Endodermal cell (in vitro differentiated cells): ENCODE measurements at regions not wholly inside any gene's neighbourhood (a gene's known extent, or its start where the extent isn't known, plus 50 kb on each side); places are given as distances from the start of the nearest gene placed in this dataset.

Experiments
- DNase-seq: peaks from one replicate; pipeline ENCODE4 v3.0.0-alpha.2; 2017
- H3K27ac ChIP-seq: 2 replicates; pipeline ENCODE4 v1.5.1; 2013; ENCODE audit warnings: mild to moderate bottlenecking, low read depth, low read length, moderate library complexity
- H3K27me3 ChIP-seq: 2 replicates; pipeline ENCODE4 v1.6.1; 2013; ENCODE audit warnings: mild to moderate bottlenecking, low read length, moderate library complexity; ENCODE audit not compliant: insufficient read depth, control insufficient read depth, poor library complexity, severe bottlenecking
- H3K36me3 ChIP-seq: 2 replicates; pipeline ENCODE4 v1.7.0; 2013; ENCODE audit warnings: mild to moderate bottlenecking, low read length, moderate library complexity; ENCODE audit not compliant: control insufficient read depth, insufficient read depth
- H3K4me1 ChIP-seq: one replicate; pipeline ENCODE4 v1.7.0; 2013; ENCODE audit warnings: low read length; ENCODE audit not compliant: control insufficient read depth, insufficient read depth
- H3K4me3 ChIP-seq: 2 replicates; pipeline ENCODE4 v1.5.1; 2013; ENCODE audit warnings: mild to moderate bottlenecking, low read length, moderate library complexity
- H3K9ac ChIP-seq: 2 replicates; pipeline ENCODE4 v1.6.1; 2013; ENCODE audit warnings: mild to moderate bottlenecking, low read length, moderate library complexity; ENCODE audit not compliant: poor library complexity, severe bottlenecking; ENCODE audit errors: extremely low read depth
- H3K9me3 ChIP-seq: 2 replicates; pipeline ENCODE4 v1.6.1; 2013; ENCODE audit warnings: mild to moderate bottlenecking, low read length, moderate library complexity; ENCODE audit not compliant: control insufficient read depth
- H3K27ac Mint-ChIP-seq: 2 replicates; pipeline ENCODE4 v1.8.0; 2020; ENCODE audit warnings: mixed read lengths
- H3K27me3 Mint-ChIP-seq: 2 replicates; pipeline ENCODE4 v1.8.0; 2021; ENCODE audit warnings: mild to moderate bottlenecking, mixed read lengths; ENCODE audit not compliant: insufficient read depth
- H3K36me3 Mint-ChIP-seq: 2 replicates; pipeline ENCODE4 v1.8.0; 2020; ENCODE audit warnings: low read depth, mixed read lengths
- H3K4me1 Mint-ChIP-seq: 2 replicates; pipeline ENCODE4 v1.8.0; 2020; ENCODE audit warnings: mixed read lengths
- H3K4me3 Mint-ChIP-seq: 2 replicates; pipeline ENCODE4 v1.8.0; 2020; ENCODE audit warnings: mild to moderate bottlenecking, moderate library complexity, mixed read lengths
- H3K9me3 Mint-ChIP-seq: 2 replicates; pipeline ENCODE4 v1.8.0; 2020; ENCODE audit warnings: mild to moderate bottlenecking, mixed read lengths
- CTCF ChIP-seq: fragments of 200-600 bp; sonication (generic); conservative IDR thresholded peaks from 2 replicates; pipeline ENCODE4 v1.5.0; 2021; ENCODE audit warnings: antibody characterized with exemption, mild to moderate bottlenecking
- WGBS, 2 experiments: methylation state at CpG; one replicate each; pipeline versions ENCODE4 v1.1.5 to v1.1.7; 2013; ENCODE audit warnings: missing lambda C conversion rate in 2 of 2, mixed read lengths in 1 of 2; ENCODE audit not compliant: insufficient coverage in 1 of 2, insufficient read length in 1 of 2; 5-methylcytosine and 5-hydroxymethylcytosine counted together

- DNase-seq: no peak
- Histone ChIP-seq H3K4me1 (peaks cover 6% of the 10 kb centered on the region), H3K9ac (no peak overlapping the region), H3K9me3 (peaks cover 9% of the 10 kb centered on the region), H3K4me3 (no peak overlapping the region), H3K27me3 (no peaks in the 10 kb centered on the region), H3K36me3 (no peaks in the 10 kb centered on the region), H3K27ac (no peak overlapping the region)
- 91 to 100% methylated on average over 1 to 3 of the region's 4 CpGs for WGBS, 2 experiments
- H3K9me3 Mint-ChIP-seq: peaks cover 28% of the 10 kb centered on the region
- H3K4me1 Mint-ChIP-seq: peaks cover 6% of the 10 kb centered on the region
- peaks cover 2% of the 10 kb centered on the region for H3K36me3 Mint-ChIP-seq
- H3K27ac Mint-ChIP-seq: no peak overlapping the region
- no peak for TF ChIP-seq CTCF
- H3K4me3 Mint-ChIP-seq: no peak overlapping the region
- H3K27me3 Mint-ChIP-seq: peaks cover 8% of the 10 kb centered on the region
Measured at GRCh38 chr11:45737056-45737455, 67.9 kb upstream of the SLC35C1 start.

DNA sequence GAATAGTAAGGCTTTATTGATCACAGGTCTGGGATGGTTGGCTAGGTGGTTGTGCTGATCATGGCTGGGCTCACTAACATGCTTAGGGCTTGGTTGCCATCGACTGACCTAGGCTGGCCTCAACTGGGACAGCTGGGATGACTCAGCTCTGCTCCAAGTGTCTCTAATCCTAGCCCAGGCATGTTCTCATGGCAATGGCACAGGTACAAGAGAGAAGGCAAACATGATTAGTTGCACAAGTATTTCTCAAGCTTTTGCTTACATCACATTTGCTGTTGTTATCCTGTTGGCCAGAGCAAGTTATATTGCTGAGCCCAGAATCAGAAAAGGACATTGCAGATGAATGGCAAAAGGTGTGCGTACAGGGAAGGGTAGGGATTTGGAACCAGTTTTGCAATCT, 68.5 kb upstream of the SLC35C1 start:
- H3K9me3 Mint-ChIP-seq: peaks cover 28% of the 10 kb centered on the region
- peaks cover 2% of the 10 kb centered on the region for H3K36me3 Mint-ChIP-seq
- peaks cover 6% of the 10 kb centered on the region for H3K4me1 Mint-ChIP-seq
- no peak overlapping the region for H3K27ac Mint-ChIP-seq
- WGBS, 2 experiments: 80 to 96% methylated on average over 2 of the region's 2 CpGs
- peaks cover 8% of the 10 kb centered on the region for H3K27me3 Mint-ChIP-seq
- H3K4me3 ChIP-seq: no peak overlapping the region
- H3K9ac ChIP-seq: no peak overlapping the region
- no peaks in the 10 kb centered on the region for H3K27me3 ChIP-seq
- H3K27ac ChIP-seq: no peak overlapping the region
- no peak for DNase-seq
- peaks cover 9% of the 10 kb centered on the region for H3K9me3 ChIP-seq
- no peaks in the 10 kb centered on the region for H3K36me3 ChIP-seq
- H3K4me1 ChIP-seq: peaks cover 6% of the 10 kb centered on the region
- no peak overlapping the region for H3K4me3 Mint-ChIP-seq
- TF ChIP-seq CTCF: no peak

DNA sequence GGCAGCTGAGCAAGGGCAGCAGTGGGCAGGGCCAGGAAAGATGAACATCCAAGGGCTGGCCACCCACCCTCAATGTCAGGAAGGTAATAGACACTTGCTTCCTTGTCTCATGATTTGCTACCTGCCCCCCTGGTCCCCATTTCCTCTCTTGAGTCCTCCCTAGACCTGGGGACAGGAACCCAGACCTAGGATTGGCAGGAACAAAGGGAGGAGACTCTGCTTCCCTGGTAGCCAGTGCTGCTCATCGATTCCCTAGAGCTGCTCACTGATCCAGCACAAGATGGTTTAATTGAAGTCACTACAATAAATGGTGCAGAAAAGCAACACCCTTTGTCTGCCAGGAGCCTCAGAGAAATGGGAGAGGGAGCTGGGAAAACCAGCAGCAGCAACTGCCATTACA, 67.8 kb upstream of the CHST1 start:
- Histone ChIP-seq H3K4me1 (peaks cover 6% of the 10 kb centered on the region), H3K4me3 (no peak overlapping the region), H3K36me3 (no peaks in the 10 kb centered on the region), H3K27ac (no peak overlapping the region), H3K9me3 (peaks cover 9% of the 10 kb centered on the region), H3K9ac (no peak overlapping the region), H3K27me3 (no peaks in the 10 kb centered on the region)
- peaks cover 6% of the 10 kb centered on the region for H3K27me3 Mint-ChIP-seq
- no peak overlapping the region for H3K27ac Mint-ChIP-seq
- WGBS, 2 experiments: 67 to 94% methylated on average over 1 of the region's 1 CpG
- H3K4me3 Mint-ChIP-seq: no peak overlapping the region
- H3K4me1 Mint-ChIP-seq: peaks cover 4% of the 10 kb centered on the region
- H3K36me3 Mint-ChIP-seq: no peaks in the 10 kb centered on the region
- DNase-seq: no peak
- no peak for TF ChIP-seq CTCF
- peaks cover 18% of the 10 kb centered on the region for H3K9me3 Mint-ChIP-seq
